HG03442 (cell line): ENCODE measurements at regions not wholly inside any gene's neighbourhood (a gene's known extent, or its start where the extent isn't known, plus 50 kb on each side); places are given as distances from the start of the nearest gene placed in this dataset.

Source experiments
- ATAC-seq: cut with Tn5 transposase; IDR thresholded peaks from one replicate; pipeline ENCODE4 v1.9.1; 2021; ENCODE audit warnings: mild to moderate bottlenecking, moderate library complexity; ENCODE audit not compliant: unreplicated experiment

- ATAC-seq: no peak
Observed at GRCh38 chr6:5946701-5947100, 60.0 kb downstream of the NRN1 start.

GRCh38 chr6:5946181-5946580, 60.5 kb downstream of the NRN1 start:
- ATAC-seq: no peak

GRCh38 chr6:5943591-5943990, 63.1 kb downstream of the NRN1 start:
- no peak for ATAC-seq

GRCh38 chr6:5942591-5942990, 64.1 kb downstream of the NRN1 start:
- ATAC-seq: no peak

- no peak for ATAC-seq
Observed at GRCh38 chr6:5941188-5941587, 65.5 kb downstream of the NRN1 start.

GRCh38 chr6:5938934-5939333, 67.8 kb downstream of the NRN1 start:
- ATAC-seq: no peak

- ATAC-seq: no peak
Observed at GRCh38 chr6:5937936-5938706, 68.6 kb downstream of the NRN1 start.

- ATAC-seq: no peak
Observed at GRCh38 chr6:5937169-5937909, 69.4 kb downstream of the NRN1 start.

GRCh38 chr6:5936631-5937030, 70.1 kb downstream of the NRN1 start:
- ATAC-seq: no peak

- ATAC-seq: no peak
Observed at GRCh38 chr6:5936140-5936539, 70.6 kb downstream of the NRN1 start.

GRCh38 chr6:5930968-5931367, 75.8 kb downstream of the NRN1 start:
- ATAC-seq: no peak

- ATAC-seq: no peak
Observed at GRCh38 chr6:5930143-5930770, 76.5 kb downstream of the NRN1 start.

GRCh38 chr6:5923840-5924239, 82.9 kb downstream of the NRN1 start:
- no peak for ATAC-seq

- ATAC-seq: no peak
Observed at GRCh38 chr6:5922230-5922629, 84.5 kb downstream of the NRN1 start.

GRCh38 chr6:5909721-5910120, 97.0 kb downstream of the NRN1 start:
- ATAC-seq: no peak

- no peak for ATAC-seq
Observed at GRCh38 chr6:5906842-5907241, 99.9 kb downstream of the NRN1 start.

GRCh38 chr6:5906340-5906670, 100.4 kb downstream of the NRN1 start:
- no peak for ATAC-seq

- no peak for ATAC-seq
Observed at GRCh38 chr6:5905431-5906339, 101.0 kb downstream of the NRN1 start.

- ATAC-seq: no peak
Observed at GRCh38 chr6:5904532-5904931, 102.2 kb downstream of the NRN1 start.

GRCh38 chr6:5899216-5900045, 107.3 kb downstream of the NRN1 start:
- no peak for ATAC-seq
